ENCODE measurements at regions not wholly inside any gene's neighbourhood (a gene's known extent, or its start where the extent isn't known, plus 50 kb on each side); places are given as distances from the start of the nearest gene placed in this dataset.
"Not testable (repeated sequence)": the region's sequence is repeated elsewhere in the genome, so short reads cannot be mapped to it uniquely, and the experiment has no call there.

DNA sequence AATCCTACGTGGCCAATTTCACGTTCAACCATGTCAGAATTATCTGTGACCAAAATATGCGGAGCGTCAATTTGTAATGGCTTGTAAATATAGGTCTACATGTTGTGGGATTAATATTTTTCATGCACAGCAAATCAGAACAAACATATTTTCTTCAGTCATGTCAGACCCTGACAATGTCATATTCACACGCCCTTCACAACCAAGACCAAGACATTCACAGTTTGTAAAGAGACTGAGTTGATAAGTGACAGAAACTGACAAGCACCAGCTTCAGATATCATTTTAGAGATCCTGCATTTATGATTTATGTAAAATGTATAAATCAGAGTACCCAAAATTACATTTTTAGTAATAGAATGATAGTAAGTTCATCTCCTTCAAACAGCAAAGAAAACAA is 57.3 kb upstream of the NOVA1 start:
- DNase-seq = no peak

- DNase-seq = no peak
Observed at GRCh38 chr14:26663506-26663905, 65.7 kb upstream of the NOVA1 start.

DNA sequence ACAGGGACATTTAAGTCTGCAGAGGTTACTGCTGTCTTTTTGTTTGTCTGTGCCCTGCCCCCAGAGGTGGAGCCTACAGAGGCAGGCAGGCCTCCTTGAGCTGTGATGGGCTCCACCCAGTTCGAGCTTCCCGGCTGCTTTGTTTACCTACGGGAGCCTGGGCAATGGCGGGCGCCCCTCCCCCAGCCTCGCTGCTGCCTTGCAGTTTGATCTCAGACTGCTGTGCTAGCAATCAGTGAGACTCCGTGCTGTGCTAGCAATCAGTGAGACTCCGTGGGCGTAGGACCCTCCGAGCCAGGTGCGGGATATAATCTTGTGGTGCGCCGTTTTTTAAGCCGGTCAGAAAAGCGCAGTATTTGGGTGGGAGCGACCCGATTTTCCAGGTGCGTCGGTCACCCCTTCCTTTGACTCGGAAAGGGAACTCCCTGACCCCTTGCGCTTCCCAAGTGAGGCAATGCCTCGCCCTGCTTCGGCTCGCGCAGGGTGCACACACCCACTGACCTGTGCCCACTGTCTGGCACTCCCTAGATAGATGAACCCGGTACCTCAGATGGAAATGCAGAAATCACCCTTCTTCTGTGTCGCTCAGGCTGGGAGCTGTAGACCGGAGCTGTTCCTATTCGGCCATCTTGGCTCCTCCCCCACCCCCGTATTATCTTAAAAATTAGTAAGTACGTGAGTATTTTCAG is 81.0 kb upstream of the NOVA1 start:
- DNase-seq = not testable (repeated sequence)

- DNase-seq = no peak
Observed at GRCh38 chr14:26685401-26685800, 87.6 kb upstream of the NOVA1 start.

- DNase-seq = no peak
Observed at GRCh38 chr14:26687301-26687837, 89.5 kb upstream of the NOVA1 start.

DNA sequence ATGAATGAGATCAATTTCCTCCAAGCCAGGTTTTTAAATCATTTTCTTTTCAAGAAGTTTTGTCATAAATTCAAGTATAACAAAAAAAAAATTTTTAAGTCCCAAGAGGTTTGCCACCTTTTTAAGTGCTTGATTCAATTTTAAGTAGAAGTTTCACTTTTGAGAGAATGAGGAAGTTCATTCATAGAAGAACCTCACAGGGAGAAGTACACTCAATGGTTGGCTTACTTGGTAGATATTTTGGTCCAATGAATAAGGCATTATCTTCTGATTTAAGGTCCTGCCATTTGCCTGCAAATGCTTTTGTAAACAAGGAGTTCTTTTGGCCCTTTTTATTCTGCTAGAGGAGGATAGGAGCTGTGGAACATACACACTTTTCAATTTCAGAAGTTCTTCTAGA is 96.7 kb upstream of the NOVA1 start:
- no peak for DNase-seq

GRCh38 chr14:26702721-26703230 is 104.9 kb upstream of the NOVA1 start:
- no peak for DNase-seq

DNA sequence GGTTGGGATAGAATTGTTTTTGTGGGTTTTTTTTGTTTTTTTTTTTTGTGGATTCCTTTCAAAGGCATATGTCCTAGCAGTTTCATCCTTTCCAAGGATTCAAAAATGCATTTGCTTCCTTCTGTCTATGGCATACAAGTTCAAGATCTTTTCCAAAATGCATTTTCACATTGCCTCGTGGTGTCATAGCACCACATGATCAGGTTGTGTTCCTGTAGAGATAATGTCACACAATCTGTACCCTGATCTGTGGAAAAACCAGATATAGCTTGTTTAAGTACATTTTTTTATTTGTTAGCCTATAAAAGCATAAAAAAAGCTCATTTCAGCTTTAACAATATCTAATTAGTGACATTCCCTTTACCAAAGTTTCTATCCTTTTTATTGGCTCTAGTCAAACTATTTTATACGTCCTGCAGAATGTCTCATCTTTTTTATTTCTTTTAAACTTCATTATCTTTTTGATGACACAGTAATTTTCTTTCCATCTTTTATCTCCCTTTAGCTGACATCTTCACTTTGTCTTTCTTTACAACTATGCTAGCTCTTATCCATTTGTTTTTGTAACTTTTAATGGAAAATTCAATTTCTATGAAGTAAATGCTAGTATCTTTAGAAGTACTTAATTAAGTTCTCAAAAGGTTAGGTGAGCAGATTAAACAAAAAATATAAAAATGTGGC is 106.0 kb upstream of the NOVA1 start:
- no peak for DNase-seq

- DNase-seq = no peak
Observed at GRCh38 chr14:26707234-26707633, 109.4 kb upstream of the NOVA1 start.

DNA sequence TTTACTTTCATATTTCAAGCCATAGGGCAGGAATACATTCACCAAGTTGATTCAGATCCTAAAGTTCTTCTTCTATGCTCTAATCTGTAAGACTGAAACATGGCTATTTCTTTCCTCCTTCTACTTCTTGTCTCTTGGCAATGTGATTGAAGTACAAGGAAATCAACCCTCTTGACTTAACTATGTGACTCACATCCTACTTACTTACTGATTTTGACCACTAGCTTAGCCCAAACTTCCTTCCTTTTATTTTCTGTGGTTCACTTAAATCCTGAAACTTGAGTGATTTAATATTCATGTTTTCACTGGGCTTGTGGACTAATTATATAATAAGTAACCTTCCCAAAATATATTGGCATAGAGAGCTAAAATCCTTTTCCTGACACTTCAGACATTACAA is 111.2 kb upstream of the NOVA1 start:
- no peak for DNase-seq

DNA sequence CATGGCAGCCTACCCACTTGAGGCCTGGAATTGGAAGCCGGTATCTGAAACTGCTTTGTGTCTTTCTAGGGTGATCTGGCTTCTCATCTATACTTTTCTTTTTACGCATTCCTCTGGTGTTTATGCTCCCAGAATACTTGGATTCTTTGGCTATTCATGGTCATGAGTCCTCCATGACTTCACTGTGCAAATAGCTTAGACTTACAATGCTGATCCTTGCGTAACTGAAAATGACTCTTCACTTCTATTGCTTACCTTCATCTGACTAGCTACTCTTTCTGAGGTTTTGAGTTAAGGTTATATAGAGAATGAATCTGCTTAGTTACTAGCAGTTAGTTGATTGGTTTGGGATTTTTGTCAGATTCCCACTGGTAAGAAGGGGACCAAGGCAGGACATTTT is 121.7 kb upstream of the NOVA1 start:
- no peak for DNase-seq

GRCh38 chr14:26722258-26722657 is 124.4 kb upstream of the NOVA1 start:
- no peak for DNase-seq

- no peak for DNase-seq
Observed at GRCh38 chr14:26729851-26730250, 132.0 kb upstream of the NOVA1 start.

DNA sequence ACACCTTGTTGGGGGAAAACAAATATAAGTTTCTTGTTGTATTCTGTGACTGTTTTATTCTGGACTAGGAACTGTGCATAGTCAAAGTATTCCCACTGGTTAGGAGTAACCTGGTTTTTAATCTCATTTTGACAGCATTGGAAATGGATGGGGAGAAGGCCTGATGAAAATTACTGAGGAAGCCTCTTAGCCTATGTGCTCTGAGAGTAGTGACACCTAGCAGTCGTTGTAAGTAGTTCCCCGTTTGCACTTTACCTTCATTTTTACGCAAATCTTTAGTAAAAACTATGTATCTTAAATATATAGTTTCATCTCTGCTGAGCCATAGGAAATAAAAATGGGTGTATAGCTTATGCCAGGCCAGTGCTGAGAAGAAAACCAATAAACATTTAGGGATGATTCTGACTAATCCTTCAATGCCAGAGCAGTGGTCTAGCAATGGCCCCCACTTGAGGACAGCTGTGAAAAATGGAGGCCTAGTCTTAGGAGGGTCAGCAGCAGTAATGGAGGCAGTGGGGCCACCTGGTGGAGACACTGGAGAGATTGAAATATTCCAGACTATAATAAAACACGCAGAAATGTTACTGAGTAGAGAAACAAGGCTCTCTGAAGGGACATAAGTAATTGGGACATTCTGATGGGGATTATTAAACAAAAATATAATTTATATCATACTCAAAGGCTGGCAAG is 133.2 kb upstream of the NOVA1 start:
- peak; percentile 11 for DNase-seq

GRCh38 chr14:26735811-26736210 is 138.0 kb upstream of the NOVA1 start:
- DNase-seq = no peak

- DNase-seq = no peak
Observed at GRCh38 chr14:26738571-26738970, 140.7 kb upstream of the NOVA1 start.

- DNase-seq = no peak
Observed at GRCh38 chr14:26741711-26742212, 143.9 kb upstream of the NOVA1 start.

DNA sequence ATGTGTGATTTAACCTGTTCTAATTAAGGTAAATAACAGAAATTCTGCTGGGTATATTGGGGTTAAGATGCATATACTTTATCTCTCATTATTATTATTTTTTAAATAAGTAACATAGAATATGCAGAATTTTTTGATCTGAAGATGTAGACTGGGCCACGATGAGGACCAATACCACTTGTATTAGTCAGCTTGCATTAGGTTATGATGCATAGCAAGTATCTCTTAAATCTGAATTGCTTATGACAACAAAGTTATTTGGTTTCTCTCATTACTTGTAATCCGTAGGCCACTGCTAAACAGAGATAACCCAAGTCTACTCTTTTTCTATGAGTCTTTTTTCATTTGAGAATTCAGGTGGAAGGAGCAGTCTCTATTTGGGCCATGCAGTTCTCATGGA is 145.5 kb upstream of the NOVA1 start:
- DNase-seq = no peak

GRCh38 chr14:26744903-26745302 is 147.1 kb upstream of the NOVA1 start:
- DNase-seq = no peak

- no peak for DNase-seq
Observed at GRCh38 chr14:26761532-26761931, 163.7 kb upstream of the NOVA1 start.

- DNase-seq = no peak
Observed at GRCh38 chr14:26765301-26765700, 167.5 kb upstream of the NOVA1 start.

DNA sequence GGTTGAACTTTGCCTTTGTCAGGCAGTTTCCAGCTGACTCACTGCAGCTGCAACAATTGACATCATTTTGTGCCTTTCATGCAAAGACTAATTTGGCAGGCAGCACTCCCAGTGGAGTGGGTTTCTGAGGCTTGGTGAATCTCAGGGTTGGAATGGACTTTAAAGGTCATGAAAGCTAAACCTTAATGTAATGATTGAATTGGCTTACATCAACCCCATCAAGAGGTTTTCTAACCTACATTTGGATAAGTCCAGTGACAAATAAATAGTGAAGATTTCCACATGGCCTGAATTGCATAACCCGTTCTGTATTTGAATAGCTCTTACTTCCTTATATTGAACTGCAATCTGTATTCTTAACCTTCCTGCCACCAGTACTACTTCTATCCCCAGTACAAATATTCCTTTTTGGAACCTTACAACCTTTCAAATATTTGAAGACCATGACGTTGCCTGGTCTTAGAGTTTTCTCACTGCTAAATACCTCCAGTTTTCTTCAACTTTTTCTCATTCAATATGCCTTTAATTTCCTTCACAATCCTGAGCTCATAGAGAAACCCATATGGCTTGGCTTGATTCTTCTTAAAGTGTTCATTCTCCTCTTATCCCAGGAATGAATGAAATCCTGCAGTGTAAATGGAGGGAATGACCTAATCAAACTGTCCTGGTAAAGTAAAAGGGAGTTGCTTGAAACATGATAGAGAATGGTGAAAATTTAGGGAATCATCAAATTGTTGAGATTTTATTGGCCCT is 168.1 kb upstream of the NOVA1 start:
- no peak for DNase-seq

GRCh38 chr14:26766726-26767125 is 168.9 kb upstream of the NOVA1 start:
- DNase-seq = no peak
